HG03342 (cell line): ENCODE measurements at regions not wholly inside any gene's neighbourhood (a gene's known extent, or its start where the extent isn't known, plus 50 kb on each side); places are given as distances from the start of the nearest gene placed in this dataset.

Source experiments
- ATAC-seq: cut with Tn5 transposase; IDR thresholded peaks from one replicate; pipeline ENCODE4 v1.9.1; 2021; ENCODE audit warnings: mild to moderate bottlenecking, moderate library complexity; ENCODE audit not compliant: unreplicated experiment

DNA sequence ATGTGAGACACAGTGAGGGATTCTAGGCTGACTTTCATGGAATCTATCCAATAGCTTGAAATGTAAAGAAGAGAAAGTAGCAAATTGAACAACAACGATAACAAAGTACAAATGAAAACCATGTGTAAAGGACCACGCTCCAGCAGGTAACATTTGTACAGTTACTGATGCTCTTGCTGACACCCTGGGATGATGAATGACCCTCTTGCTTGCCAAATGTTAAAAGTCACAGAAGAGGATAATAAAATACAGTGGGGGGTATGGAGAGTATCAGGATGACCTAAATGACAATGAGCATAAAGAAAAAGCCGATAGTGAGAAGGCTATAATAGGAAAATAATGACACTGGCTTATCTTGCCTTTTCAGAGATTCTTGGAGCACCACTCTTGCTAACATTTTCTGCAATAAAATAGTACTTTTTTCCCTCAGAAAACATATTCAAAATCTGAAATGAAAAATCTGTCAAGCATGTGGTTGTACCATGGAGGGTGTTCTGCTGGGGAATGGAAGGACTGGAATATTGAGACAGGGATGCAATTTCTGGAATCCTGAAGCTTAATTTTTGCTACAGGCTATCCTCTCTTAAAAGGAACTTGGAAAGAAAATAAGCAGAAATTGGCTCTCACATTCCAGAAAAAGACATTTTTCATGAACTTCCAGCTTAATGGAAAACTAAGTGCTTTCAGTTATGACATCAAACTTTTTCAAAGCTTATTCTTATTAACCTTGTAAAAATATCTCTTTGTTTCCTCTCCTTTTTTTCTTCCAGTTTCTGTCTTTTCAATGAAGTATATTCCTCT lies 303.2 kb upstream of the GHITM start:
- ATAC-seq, result no peak

- no peak for ATAC-seq
Measured at GRCh38 chr10:83848677-83849076, 290.6 kb upstream of the GHITM start.

DNA sequence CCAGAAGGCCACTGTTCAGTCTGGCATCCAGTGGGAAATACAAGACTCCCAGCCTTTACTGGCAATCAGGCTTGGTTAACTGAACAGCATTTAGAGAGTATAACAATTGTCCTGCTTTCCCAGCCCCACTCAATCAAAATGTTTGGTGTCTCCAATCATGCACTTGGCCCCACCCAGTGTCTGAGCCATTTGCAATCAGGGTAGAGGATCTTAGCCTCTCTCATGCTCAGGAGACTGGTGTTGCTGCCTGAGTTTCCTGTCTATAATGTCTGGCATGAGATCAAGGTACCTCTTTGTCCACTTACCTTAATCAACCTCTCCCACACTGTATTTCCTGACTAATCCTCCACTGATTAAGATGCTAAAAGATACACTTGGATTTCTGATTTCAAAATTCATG lies 290.2 kb upstream of the GHITM start:
- no peak for ATAC-seq

DNA sequence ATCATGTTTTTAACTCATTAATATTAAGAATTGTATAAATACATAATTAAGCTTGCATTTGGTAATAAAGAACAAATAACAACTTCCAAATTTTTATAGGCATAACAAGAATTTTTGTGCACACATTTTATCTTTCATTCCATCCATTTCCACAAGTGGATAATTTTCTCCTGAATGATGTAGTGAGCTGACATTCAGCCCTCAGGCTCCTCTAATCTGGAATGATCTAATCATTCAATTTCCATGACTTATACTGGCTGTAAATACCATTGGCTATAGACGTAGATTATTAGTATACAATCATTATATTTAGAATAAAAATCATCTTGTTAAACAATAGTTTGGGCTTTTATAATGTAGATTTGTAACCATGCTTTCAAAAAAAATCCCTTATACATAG lies 287.2 kb upstream of the GHITM start:
- no peak for ATAC-seq

DNA sequence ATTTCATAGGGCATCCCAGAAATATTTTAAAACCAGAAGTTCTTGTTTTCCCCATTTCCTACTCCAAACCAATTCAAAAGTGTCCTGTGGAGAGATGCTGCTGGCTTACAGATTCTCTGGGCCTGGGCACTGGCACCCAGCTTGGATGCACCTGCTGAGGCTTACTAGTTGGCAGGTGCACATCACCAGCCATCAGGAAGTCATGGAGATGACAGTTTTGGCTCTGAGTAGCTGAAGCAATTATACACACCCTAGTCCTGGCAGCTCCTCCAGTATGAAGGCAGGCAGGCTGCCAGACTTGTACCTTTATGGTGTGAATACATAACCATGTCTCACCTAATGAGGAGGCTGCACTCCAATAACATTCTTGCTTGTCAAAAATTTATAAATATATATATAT lies 276.6 kb upstream of the GHITM start:
- no peak for ATAC-seq

DNA sequence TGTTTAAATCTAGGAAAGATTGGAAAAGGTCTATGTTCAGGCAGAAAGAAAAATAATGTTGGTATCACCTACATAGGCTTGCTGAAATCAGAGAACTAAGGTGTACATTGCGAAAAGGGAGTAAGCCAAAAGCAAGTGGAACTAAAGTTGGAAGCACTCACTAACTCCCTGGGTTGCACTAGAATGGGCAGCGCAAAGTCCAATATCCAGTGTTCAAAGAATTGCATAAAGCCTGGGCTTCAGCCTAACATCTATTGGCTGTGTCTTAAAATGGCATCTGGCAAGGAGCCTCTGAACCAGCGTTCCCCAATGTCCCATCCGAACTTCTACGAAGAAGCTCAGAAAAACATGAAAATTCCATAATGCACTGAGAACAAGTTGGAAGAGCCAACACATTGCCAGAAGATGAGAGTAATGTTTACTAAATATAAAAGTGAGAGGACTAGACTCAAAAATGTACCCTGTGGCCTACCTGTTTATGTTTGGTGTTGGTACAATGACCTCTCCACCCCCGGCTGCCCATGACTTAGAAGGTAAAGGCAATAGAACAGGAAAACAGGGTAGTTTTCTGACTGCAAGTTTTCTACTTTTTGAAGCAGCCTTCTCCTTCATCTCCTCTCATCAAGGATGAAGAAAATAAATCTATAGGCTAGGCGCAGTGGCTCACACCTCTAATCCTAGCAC lies 275.9 kb upstream of the GHITM start:
- no peak for ATAC-seq

GRCh38 chr10:83869898-83870297 lies 269.4 kb upstream of the GHITM start:
- ATAC-seq, result no peak

DNA sequence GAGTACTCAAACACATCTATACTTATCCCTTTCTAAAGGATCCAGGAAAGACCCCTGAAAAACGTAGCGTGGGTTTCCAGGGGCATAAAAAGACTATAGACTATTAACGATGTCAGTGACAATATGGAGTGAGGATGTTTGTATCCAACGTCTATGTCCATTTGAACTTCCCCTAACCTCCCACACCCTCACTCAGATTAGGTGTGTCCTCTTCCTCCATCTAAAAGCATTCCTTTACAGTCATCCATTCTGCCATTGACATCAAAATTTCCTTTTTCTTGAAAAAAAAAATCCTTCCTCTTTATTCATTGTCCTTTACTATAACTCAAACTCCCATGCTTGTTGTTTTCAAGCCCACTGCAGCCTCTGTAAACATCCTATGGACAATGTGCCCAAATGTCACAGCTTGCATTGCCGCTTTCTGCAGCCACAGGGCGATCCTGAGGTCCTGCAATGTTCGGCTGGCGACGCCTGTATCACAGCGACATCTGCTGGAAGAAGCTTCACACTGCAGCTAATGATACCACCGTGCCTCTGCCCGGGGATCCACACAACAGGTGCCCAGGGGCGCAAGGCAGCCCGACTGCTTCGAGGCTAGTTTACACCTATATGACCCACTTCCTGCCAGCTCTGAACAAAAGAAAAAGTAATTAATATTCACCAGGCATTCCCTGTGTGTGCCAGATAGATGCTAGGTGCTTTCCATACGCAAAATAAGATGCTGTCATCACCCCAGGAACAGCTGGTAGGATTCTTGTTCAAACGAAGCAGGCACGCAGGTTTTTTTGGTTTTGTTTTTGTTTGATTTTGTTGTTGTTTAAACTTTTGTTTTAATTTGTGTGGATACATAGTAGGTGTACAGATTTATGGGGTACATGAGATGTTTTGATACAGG lies 267.9 kb upstream of the GHITM start:
- peak; percentile 99 for ATAC-seq

GRCh38 chr10:83880252-83880791 lies 259.0 kb upstream of the GHITM start:
- ATAC-seq, result no peak

DNA sequence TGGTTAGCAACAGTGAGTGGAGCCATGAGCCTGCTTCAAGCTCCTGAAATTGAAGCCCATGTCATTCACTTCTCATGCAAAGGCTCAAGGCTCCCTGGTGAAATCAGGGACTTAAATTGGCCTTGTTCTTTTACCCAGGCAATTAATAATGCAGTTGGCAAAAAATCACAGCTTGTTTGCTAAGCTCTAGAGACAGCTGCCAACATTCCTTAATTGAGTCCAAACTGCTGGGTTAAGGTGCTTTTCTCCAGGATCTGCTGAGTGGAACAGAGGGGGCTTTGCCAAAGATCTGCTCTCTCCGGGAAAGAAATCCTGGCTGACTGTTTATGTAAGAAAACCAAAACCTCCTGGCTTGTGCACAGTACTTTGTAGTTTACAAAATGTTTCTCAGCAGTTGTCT lies 257.6 kb upstream of the GHITM start:
- ATAC-seq, result no peak

- ATAC-seq, result no peak
Measured at GRCh38 chr10:83886871-83887270, 252.4 kb upstream of the GHITM start.

GRCh38 chr10:83892737-83893136 lies 246.6 kb upstream of the GHITM start:
- ATAC-seq, result no peak

GRCh38 chr10:83896219-83896618 lies 243.1 kb upstream of the GHITM start:
- ATAC-seq, result no peak

DNA sequence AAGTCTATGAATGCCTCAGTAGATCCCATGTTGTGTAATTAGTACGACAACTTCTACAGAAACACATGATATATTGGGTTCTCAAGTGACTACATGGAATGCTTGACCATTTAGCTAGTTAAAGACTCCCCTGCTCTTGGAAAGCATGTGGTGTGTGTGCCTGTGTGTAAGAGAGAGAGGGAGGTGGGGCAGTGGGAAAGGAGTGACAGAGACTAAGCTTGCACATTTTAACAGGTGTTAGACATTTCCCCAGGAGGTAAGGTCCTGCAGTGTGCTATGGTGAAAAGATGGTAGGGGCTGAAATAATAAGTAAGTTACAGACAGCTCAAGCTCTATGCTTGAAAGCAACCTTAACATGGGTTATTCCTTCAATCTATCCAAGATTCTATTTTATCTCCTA lies 241.7 kb upstream of the GHITM start:
- ATAC-seq, result no peak

DNA sequence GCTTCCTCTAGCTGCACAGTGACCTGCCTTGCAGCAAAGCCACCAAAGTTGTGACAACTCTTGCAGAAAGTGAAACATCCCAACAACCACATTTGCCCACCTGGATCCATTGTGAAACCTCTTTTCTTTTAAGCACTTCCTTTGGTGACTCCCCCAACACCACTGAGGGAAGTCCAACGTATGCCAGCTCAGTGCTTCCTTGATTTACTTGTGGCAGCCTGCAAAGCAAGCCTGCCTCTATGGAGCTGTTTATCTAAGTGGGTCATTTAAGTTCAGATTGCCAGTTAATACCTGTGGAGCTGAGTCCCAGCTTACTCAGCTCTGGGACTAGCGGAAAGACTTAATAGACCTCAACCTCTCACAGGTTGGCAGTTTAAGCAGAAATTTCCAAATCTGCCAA lies 230.8 kb upstream of the GHITM start:
- no peak for ATAC-seq

DNA sequence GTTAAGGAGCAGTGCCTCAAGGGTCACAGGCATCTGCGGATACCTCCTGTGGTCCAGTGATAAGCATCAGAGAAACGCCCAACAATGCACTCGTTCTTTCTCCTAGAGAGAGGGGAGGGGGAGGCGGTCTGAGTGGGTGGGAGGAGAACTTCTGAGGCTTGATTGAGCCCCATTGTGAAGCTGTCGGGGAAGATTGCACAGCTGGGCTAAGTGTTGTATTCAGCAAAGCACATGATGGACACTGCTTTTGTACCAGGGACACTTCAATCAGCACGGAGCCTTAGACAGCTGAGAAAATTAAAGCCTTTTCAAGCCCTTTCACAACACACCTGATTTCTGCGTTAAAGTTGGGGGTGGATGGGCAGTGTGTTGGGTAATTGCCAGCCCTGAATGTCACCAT lies 230.3 kb upstream of the GHITM start:
- ATAC-seq, result no peak

DNA sequence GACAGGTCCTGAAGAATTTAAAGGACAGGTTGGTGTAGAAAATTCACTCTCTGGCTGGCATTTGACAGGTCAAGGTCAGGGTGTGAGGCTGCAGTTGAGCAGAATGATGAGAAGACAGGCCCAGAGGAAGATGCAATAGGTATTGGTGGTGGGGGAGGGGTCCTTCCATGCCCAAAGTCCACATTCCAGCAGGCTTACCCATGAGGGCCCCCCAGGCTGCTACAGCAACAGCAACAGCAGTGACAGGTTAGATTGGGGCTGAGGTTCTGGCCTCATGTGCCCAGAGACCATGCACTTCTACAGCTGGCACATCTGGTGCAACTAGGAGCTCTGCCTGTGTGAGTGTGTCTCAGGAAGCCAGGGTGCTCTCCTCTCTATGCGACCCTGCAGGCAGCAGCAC lies 223.5 kb upstream of the GHITM start:
- no peak for ATAC-seq

DNA sequence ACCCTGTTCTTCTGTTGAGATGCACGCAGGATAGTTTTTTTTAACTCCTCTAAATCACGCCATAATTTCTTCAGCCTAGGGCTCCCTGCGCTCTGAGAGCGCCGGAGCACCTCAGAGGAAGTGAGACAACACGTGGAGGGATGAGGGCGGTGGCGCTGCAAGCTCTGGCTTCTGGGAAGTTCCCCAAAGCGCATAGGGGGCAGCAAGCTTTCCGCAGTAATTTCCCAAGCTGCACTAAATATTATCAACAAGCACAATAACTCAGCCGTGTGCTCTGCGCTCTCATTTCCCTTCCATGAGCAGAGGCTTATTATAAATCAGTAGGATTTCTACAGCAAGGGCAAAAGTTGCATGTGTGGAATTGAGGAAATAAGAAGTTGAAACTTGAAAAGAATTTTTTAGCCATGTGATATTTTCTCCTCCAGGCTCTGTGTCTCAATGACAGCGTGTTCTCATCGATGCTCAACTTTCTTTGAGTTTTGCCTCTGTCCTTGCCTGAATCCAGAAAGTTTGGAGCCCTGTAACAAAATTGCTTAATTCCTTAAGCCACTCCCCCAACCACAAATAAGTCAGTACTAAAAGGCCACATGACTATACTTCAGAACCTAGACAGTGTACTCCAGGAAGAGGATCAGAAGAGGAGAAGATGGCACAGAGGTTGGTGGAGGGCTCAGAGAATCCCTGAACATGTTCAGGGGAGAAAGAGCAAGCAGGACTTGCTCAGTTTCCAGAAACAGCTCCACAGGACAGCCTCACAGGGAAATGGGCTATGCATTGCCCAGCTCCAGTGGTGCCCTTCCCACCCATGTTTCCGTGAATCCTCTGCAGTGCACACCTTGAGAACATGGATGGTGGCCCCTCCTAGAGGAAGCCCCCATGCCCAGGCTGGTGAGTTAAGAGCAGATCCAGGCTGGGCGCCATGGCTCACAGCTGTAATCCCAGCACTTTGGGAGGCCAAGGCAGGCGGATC lies 221.5 kb upstream of the GHITM start:
- peak; percentile 91 for ATAC-seq

GRCh38 chr10:83919187-83919586 lies 220.1 kb upstream of the GHITM start:
- ATAC-seq, result no peak
